ENCODE measurements at regions not wholly inside any gene's neighbourhood (a gene's known extent, or its start where the extent isn't known, plus 50 kb on each side); places are given as distances from the start of the nearest gene placed in this dataset.
"Not testable (repeated sequence)": the region's sequence is repeated elsewhere in the genome, so short reads cannot be mapped to it uniquely, and the experiment has no call there.

DNA sequence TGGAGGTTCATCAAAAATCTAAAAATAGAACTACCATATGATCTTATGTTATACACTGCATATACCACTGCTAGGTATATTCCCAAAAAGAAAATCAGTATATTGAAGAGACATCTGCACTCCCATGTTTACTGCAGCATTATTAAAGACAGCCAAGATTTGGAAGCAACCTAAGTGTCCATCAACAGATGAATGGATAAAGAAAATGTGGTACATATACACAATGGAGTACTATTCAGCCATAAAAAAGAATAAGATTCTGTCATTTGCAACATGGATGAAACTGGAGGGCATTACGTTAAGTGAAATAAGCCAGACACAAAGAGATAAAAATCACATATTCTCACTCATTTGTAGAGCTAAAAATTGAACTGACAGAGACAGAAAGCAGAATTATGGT, 151.0 kb downstream of the LIG4 start:
- H2AK5ac ChIP-seq (ENCODE audit: low read length, severe bottlenecking); H4K91ac ChIP-seq (ENCODE audit: low read length); H2BK15ac ChIP-seq (ENCODE audit: low read depth, poor library complexity, severe bottlenecking); H3K4ac ChIP-seq (ENCODE audit: low read depth in 1 of 2, low read length in 2 of 2); H3K14ac ChIP-seq (ENCODE audit: low read length in 2 of 2); H3K79me1 ChIP-seq (replicated peaks; ENCODE audit: low read length, poor library complexity, severe bottlenecking); H2BK120ac ChIP-seq (ENCODE audit: low read depth, low read length); H3K4me3 ChIP-seq (ENCODE audit: insufficient read depth in 1 of 2, low read depth in 1 of 2, low read length in 2 of 2); H2BK5ac ChIP-seq (ENCODE audit: low read depth, low read length, poor library complexity, severe bottlenecking); H3K4me2 ChIP-seq (ENCODE audit: low read length, poor library complexity, severe bottlenecking); H2AFZ ChIP-seq (ENCODE audit: low read depth, low read length); DNase-seq; H3K4me1 ChIP-seq (ENCODE audit: control insufficient read depth, insufficient read depth, low read depth, low read length); H3K36me3 ChIP-seq (ENCODE audit: control insufficient read depth in 1 of 2, insufficient read depth in 2 of 2, low read depth in 1 of 2, low read length in 2 of 2); H3K27ac ChIP-seq (ENCODE audit: low read length, poor library complexity, severe bottlenecking); H4K8ac ChIP-seq (ENCODE audit: low read length); H3K23ac ChIP-seq (ENCODE audit: low read length in 2 of 2); H3K27me3 ChIP-seq (ENCODE audit: control insufficient read depth in 1 of 2, insufficient read depth in 1 of 2, low read length in 2 of 2); H2BK12ac ChIP-seq (ENCODE audit: low read length in 2 of 2); H3K18ac ChIP-seq (ENCODE audit: low read depth in 1 of 2, low read length in 2 of 2); H3K9ac ChIP-seq (ENCODE audit: low read length): not testable (repeated sequence)
- no CpG with 5 or more reads among the region's 1 CpG for WGBS
- peaks cover 30% of the 10 kb centered on the region for H3K9me3 ChIP-seq (ENCODE audit: control insufficient read depth, low read length)

DNA sequence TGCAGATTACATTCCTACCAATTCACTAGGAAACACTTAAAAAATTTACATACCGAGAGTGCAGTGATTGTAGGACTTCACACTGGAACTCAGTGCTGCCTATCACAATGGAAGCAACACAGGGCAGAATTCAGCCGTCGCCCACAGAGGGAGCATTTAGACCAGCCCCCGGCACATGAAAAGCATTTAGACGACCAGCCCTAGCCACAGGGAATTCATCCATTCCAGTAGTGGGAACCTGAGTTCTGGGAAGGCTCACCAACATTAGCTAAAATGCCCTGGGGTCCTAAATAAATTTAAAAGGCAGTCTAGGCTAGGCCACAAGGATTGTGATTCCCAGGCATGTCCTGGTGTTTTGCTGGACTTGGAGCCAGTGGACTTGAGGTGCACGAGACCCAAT, 155.2 kb downstream of the LIG4 start:
- no peak overlapping the region for H4K8ac ChIP-seq (ENCODE audit: low read length)
- no peaks in the 10 kb centered on the region for H3K4me1 ChIP-seq (ENCODE audit: control insufficient read depth, insufficient read depth, low read depth, low read length)
- H2BK5ac ChIP-seq (ENCODE audit: low read depth, low read length, poor library complexity, severe bottlenecking) = no peak overlapping the region
- no peak overlapping the region for H3K23ac ChIP-seq (ENCODE audit: low read length in 2 of 2)
- no peak overlapping the region for H3K4me2 ChIP-seq (ENCODE audit: low read length, poor library complexity, severe bottlenecking)
- no peak overlapping the region for H3K4ac ChIP-seq (ENCODE audit: low read depth in 1 of 2, low read length in 2 of 2)
- no peak overlapping the region for H3K4me3 ChIP-seq (ENCODE audit: insufficient read depth in 1 of 2, low read depth in 1 of 2, low read length in 2 of 2)
- H2BK120ac ChIP-seq (ENCODE audit: low read depth, low read length) = no peak overlapping the region
- DNase-seq = no peak
- H3K18ac ChIP-seq (ENCODE audit: low read depth in 1 of 2, low read length in 2 of 2) = no peak overlapping the region
- H3K36me3 ChIP-seq (ENCODE audit: control insufficient read depth in 1 of 2, insufficient read depth in 2 of 2, low read depth in 1 of 2, low read length in 2 of 2) = no peaks in the 10 kb centered on the region
- no peak overlapping the region for H4K91ac ChIP-seq (ENCODE audit: low read length)
- no peak overlapping the region for H3K14ac ChIP-seq (ENCODE audit: low read length in 2 of 2)
- no peak overlapping the region for H2BK12ac ChIP-seq (ENCODE audit: low read length in 2 of 2)
- H3K79me1 ChIP-seq (replicated peaks; ENCODE audit: low read length, poor library complexity, severe bottlenecking) = no peaks in the 10 kb centered on the region
- WGBS = 71% methylated on average over 6 of the region's 6 CpGs
- H2BK15ac ChIP-seq (ENCODE audit: low read depth, poor library complexity, severe bottlenecking) = no peak overlapping the region
- H3K9me3 ChIP-seq (ENCODE audit: control insufficient read depth, low read length) = peaks cover 24% of the 10 kb centered on the region
- no peak overlapping the region for H2AK5ac ChIP-seq (ENCODE audit: low read length, severe bottlenecking)
- no peak overlapping the region for H2AFZ ChIP-seq (ENCODE audit: low read depth, low read length)
- H3K27ac ChIP-seq (ENCODE audit: low read length, poor library complexity, severe bottlenecking) = no peak overlapping the region
- H3K27me3 ChIP-seq (ENCODE audit: control insufficient read depth in 1 of 2, insufficient read depth in 1 of 2, low read length in 2 of 2) = no peaks in the 10 kb centered on the region
- no peak overlapping the region for H3K9ac ChIP-seq (ENCODE audit: low read length)

DNA sequence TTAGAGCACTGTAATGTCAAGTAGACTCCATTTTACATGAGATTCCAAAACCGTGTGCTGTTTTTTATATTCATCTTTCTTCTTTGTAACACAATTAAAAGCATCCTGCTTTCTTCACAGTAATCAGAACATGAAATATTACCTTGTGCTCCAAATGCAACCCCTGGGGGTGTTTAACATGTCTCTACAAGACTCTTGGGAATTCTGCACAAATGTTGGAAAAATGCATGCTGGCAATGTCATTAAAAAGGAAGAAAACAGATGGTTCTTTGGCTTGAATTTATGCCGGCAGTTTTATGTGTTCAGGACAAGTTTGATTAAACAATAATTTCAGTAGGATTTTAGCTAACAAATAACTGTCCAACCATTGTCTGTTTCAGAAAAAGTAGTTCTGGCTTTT, 159.1 kb downstream of the LIG4 start:
- Histone ChIP-seq H2BK120ac (ENCODE audit: low read depth, low read length) (no peak overlapping the region), H2AK5ac (ENCODE audit: low read length, severe bottlenecking) (no peak overlapping the region), H3K18ac (ENCODE audit: low read depth in 1 of 2, low read length in 2 of 2) (no peak overlapping the region), H3K4me1 (ENCODE audit: control insufficient read depth, insufficient read depth, low read depth, low read length) (no peaks in the 10 kb centered on the region), H3K36me3 (ENCODE audit: control insufficient read depth in 1 of 2, insufficient read depth in 2 of 2, low read depth in 1 of 2, low read length in 2 of 2) (no peaks in the 10 kb centered on the region), H4K8ac (ENCODE audit: low read length) (no peak overlapping the region), H2BK12ac (ENCODE audit: low read length in 2 of 2) (no peak overlapping the region), H3K23ac (ENCODE audit: low read length in 2 of 2) (no peak overlapping the region), H3K9me3 (ENCODE audit: control insufficient read depth, low read length) (peaks cover under 1% of the 10 kb centered on the region), H3K27me3 (ENCODE audit: control insufficient read depth in 1 of 2, insufficient read depth in 1 of 2, low read length in 2 of 2) (no peaks in the 10 kb centered on the region), H3K4me3 (ENCODE audit: insufficient read depth in 1 of 2, low read depth in 1 of 2, low read length in 2 of 2) (no peak overlapping the region), H3K14ac (ENCODE audit: low read length in 2 of 2) (no peak overlapping the region), H2BK5ac (ENCODE audit: low read depth, low read length, poor library complexity, severe bottlenecking) (no peak overlapping the region), H2AFZ (ENCODE audit: low read depth, low read length) (no peak overlapping the region), H3K27ac (ENCODE audit: low read length, poor library complexity, severe bottlenecking) (no peak overlapping the region), H4K91ac (ENCODE audit: low read length) (no peak overlapping the region), H3K4me2 (ENCODE audit: low read length, poor library complexity, severe bottlenecking) (no peak overlapping the region), H3K79me1 (replicated peaks; ENCODE audit: low read length, poor library complexity, severe bottlenecking) (no peaks in the 10 kb centered on the region), H3K4ac (ENCODE audit: low read depth in 1 of 2, low read length in 2 of 2) (no peak overlapping the region), H2BK15ac (ENCODE audit: low read depth, poor library complexity, severe bottlenecking) (no peak overlapping the region), H3K9ac (ENCODE audit: low read length) (no peak overlapping the region)
- WGBS = 79% methylated on average over 1 of the region's 2 CpGs
- DNase-seq = no peak

- no peak overlapping the region for H2BK15ac ChIP-seq (ENCODE audit: low read depth, poor library complexity, severe bottlenecking)
- H2AK5ac ChIP-seq (ENCODE audit: low read length, severe bottlenecking) = no peak overlapping the region
- no peak for DNase-seq
- H3K4me3 ChIP-seq (ENCODE audit: insufficient read depth in 1 of 2, low read depth in 1 of 2, low read length in 2 of 2) = no peak overlapping the region
- H3K27me3 ChIP-seq (ENCODE audit: control insufficient read depth in 1 of 2, insufficient read depth in 1 of 2, low read length in 2 of 2) = no peaks in the 10 kb centered on the region
- H3K4me1 ChIP-seq (ENCODE audit: control insufficient read depth, insufficient read depth, low read depth, low read length) = no peaks in the 10 kb centered on the region
- no peaks in the 10 kb centered on the region for H3K36me3 ChIP-seq (ENCODE audit: control insufficient read depth in 1 of 2, insufficient read depth in 2 of 2, low read depth in 1 of 2, low read length in 2 of 2)
- H3K4me2 ChIP-seq (ENCODE audit: low read length, poor library complexity, severe bottlenecking) = no peak overlapping the region
- no peak overlapping the region for H3K18ac ChIP-seq (ENCODE audit: low read depth in 1 of 2, low read length in 2 of 2)
- H3K4ac ChIP-seq (ENCODE audit: low read depth in 1 of 2, low read length in 2 of 2) = no peak overlapping the region
- H2AFZ ChIP-seq (ENCODE audit: low read depth, low read length) = no peak overlapping the region
- no peak overlapping the region for H2BK12ac ChIP-seq (ENCODE audit: low read length in 2 of 2)
- H3K27ac ChIP-seq (ENCODE audit: low read length, poor library complexity, severe bottlenecking) = no peak overlapping the region
- H3K79me1 ChIP-seq (replicated peaks; ENCODE audit: low read length, poor library complexity, severe bottlenecking) = no peaks in the 10 kb centered on the region
- H4K91ac ChIP-seq (ENCODE audit: low read length) = no peak overlapping the region
- WGBS = 74% methylated on average over 4 of the region's 4 CpGs
- no peak overlapping the region for H3K14ac ChIP-seq (ENCODE audit: low read length in 2 of 2)
- no peak overlapping the region for H3K23ac ChIP-seq (ENCODE audit: low read length in 2 of 2)
- H2BK5ac ChIP-seq (ENCODE audit: low read depth, low read length, poor library complexity, severe bottlenecking) = no peak overlapping the region
- H4K8ac ChIP-seq (ENCODE audit: low read length) = no peak overlapping the region
- H3K9me3 ChIP-seq (ENCODE audit: control insufficient read depth, low read length) = no peaks in the 10 kb centered on the region
- H3K9ac ChIP-seq (ENCODE audit: low read length) = no peak overlapping the region
- no peak overlapping the region for H2BK120ac ChIP-seq (ENCODE audit: low read depth, low read length)
These were observed 166.1 kb downstream of the LIG4 start for GRCh38 chr13:108049211-108049610.

Measured in mesenchymal stem cell (in vitro differentiated cells and primary cell).